Muscle of leg (tissue), 3 donors: ENCODE measurements at regions not wholly inside any gene's neighbourhood (a gene's known extent, or its start where the extent isn't known, plus 50 kb on each side); places are given as distances from the start of the nearest gene placed in this dataset.

Experiments used
- DNase-seq: peaks from one replicate; pipeline ENCODE4 v3.0.0; 2013
- H3K27ac ChIP-seq: one replicate; pipeline ENCODE4 v1.5.1; 2013; ENCODE audit warnings: mild to moderate bottlenecking, low read length, control low read depth
- H3K27me3 ChIP-seq: one replicate; pipeline ENCODE4 v1.6.1; 2013; ENCODE audit warnings: low read length; ENCODE audit not compliant: control insufficient read depth, insufficient read depth
- H3K36me3 ChIP-seq: one replicate; pipeline ENCODE4 v1.6.1; 2013; ENCODE audit warnings: low read length; ENCODE audit not compliant: control insufficient read depth, insufficient read depth
- H3K4me1 ChIP-seq: one replicate; pipeline ENCODE4 v1.6.1; 2013; ENCODE audit warnings: low read length; ENCODE audit not compliant: control insufficient read depth, insufficient read depth
- H3K4me3 ChIP-seq: one replicate; pipeline ENCODE4 v1.5.1; 2013; ENCODE audit warnings: low read length, control low read depth
- H3K9me3 ChIP-seq: replicated peaks from 2 replicates; pipeline ENCODE4 v1.6.1; 2013; ENCODE audit warnings: low read depth, low read length; ENCODE audit not compliant: control insufficient read depth
- WGBS: methylation state at CpG from one replicate; pipeline ENCODE4 v1.1.5; 2013; ENCODE audit warnings: missing lambda C conversion rate; ENCODE audit not compliant: insufficient coverage; 5-methylcytosine and 5-hydroxymethylcytosine counted together

DNA sequence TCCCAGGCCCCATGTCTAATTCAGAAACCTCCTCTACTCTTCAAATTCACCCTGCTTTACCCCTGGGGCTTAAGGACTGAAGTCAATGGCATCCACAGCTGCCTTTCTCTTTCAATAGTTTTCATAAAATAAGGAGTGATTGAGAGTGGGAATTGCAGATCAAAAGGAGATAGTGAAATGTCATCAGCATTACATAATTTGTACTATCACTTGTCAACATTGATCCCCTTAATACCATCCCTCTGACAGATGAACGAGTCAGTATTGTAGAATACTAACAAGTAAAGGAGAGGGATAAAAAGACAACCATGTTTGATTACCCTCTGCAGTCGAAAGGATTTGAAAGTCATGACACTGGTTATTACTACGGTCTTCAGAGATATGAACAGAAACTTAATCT, 212.4 kb downstream of the TMEM114 start:
- Histone ChIP-seq H3K4me3 (no peak overlapping the region), H3K36me3 (no peaks in the 10 kb centered on the region), H3K27ac (no peak overlapping the region), H3K4me1 (peaks cover 2% of the 10 kb centered on the region), H3K9me3 (no peaks in the 10 kb centered on the region), H3K27me3 (no peaks in the 10 kb centered on the region)
- WGBS, result no CpG with 5 or more reads among the region's 3 CpGs
- DNase-seq, result no peak

DNA sequence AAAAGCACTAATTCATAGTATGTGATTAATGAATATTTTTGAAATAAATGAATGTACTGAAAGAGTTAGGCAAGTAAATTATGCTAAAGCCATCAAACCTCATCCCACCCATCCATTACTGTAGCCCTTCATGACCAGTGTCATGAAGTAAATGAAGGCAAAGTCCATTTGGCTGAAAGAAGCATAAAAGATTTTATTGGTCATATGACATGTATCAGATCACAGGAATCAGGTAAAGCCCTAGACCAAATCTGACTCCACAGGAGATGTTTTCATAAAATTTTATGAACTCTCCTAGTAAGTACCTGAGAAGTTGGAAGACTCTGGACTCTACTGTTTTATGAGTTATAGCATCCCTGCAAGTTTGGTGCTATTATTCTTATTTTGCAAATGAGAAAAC, 213.5 kb downstream of the TMEM114 start:
- H3K4me3 ChIP-seq, result no peak overlapping the region
- H3K9me3 ChIP-seq, result no peaks in the 10 kb centered on the region
- peaks cover 2% of the 10 kb centered on the region for H3K4me1 ChIP-seq
- H3K27ac ChIP-seq, result no peak overlapping the region
- no peaks in the 10 kb centered on the region for H3K36me3 ChIP-seq
- H3K27me3 ChIP-seq, result no peaks in the 10 kb centered on the region
- DNase-seq, result no peak

DNA sequence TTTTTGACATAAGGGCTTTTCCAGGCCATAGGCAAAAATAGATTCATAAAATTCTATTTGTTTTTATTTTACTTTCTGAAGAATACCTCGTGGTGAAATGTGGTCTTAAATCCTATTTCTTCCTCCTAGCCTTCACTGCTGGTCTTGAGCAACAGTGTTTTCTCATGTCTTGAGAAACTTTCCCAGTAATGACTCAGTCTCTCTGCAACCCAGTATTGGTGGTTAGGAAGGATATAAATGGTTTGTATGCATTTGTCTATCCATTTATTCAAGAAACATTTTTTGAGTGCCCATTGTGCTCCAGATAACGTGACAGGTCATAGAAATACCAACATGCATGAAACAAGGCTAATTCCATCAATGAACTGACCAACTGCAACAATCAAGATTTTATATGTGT, 213.9 kb downstream of the TMEM114 start:
- no peaks in the 10 kb centered on the region for H3K9me3 ChIP-seq
- no peaks in the 10 kb centered on the region for H3K36me3 ChIP-seq
- no peaks in the 10 kb centered on the region for H3K27me3 ChIP-seq
- WGBS, result no CpG with 5 or more reads among the region's 2 CpGs
- no peak for DNase-seq
- no peak overlapping the region for H3K27ac ChIP-seq
- H3K4me3 ChIP-seq, result no peak overlapping the region
- H3K4me1 ChIP-seq, result peaks cover 2% of the 10 kb centered on the region

DNA sequence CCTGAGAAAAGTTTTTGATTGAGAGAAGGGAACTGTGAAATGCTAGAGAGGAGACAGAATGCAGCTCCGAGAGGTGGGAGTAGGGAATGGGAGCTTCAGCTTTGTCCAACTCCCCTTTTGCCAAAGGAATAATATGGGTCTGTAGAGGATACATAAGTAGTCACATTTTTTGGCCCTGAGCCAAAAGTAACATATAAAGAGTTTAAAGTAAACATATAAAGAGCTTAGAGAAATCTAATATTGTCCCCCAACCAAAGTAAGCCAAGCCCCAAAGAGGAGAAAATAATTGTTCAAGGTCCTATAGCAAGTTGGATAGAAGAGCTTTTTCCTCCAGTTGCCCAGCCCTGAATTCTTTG, 215.1 kb downstream of the TMEM114 start:
- H3K36me3 ChIP-seq, result no peaks in the 10 kb centered on the region
- H3K27ac ChIP-seq, result peak overlapping the region; percentile 6
- peaks cover 2% of the 10 kb centered on the region for H3K4me1 ChIP-seq
- no peaks in the 10 kb centered on the region for H3K9me3 ChIP-seq
- peak; percentile 79 for DNase-seq
- no peak overlapping the region for H3K4me3 ChIP-seq
- WGBS, result 33% methylated on average over 1 of the region's 1 CpG
- H3K27me3 ChIP-seq, result no peaks in the 10 kb centered on the region

DNA sequence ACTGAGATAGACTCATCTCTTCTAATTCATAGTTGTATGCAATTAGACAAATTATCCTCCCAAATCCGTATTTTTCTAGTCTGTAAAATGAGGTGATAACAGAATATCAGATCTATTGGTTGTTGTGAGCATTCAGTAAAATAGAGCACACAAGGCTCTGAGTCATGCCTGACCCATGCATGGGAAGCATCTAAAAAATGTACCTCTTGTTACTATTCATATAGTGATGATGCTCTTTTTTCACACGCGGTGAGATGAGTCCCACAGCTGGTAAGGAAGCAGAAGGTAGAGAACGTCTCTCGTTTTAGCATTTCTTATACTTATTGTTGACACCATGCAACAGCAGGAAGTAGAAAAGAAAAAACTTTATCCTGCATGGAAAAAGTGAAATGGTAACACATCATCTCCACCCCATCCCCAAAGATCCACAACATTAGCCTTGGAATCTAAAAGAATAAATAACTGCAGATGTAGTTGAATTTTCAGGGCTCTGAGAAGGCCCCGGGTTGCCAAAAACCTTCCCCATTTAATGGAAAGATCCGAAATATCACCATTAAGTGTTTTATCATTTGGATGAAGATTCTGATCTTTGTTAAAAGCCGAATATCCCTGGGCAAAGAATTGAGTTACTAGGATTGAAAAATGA, 215.6 kb downstream of the TMEM114 start:
- H3K27me3 ChIP-seq, result no peaks in the 10 kb centered on the region
- WGBS, result 50% methylated on average over 1 of the region's 8 CpGs
- peak; percentile 65 for DNase-seq

DNA sequence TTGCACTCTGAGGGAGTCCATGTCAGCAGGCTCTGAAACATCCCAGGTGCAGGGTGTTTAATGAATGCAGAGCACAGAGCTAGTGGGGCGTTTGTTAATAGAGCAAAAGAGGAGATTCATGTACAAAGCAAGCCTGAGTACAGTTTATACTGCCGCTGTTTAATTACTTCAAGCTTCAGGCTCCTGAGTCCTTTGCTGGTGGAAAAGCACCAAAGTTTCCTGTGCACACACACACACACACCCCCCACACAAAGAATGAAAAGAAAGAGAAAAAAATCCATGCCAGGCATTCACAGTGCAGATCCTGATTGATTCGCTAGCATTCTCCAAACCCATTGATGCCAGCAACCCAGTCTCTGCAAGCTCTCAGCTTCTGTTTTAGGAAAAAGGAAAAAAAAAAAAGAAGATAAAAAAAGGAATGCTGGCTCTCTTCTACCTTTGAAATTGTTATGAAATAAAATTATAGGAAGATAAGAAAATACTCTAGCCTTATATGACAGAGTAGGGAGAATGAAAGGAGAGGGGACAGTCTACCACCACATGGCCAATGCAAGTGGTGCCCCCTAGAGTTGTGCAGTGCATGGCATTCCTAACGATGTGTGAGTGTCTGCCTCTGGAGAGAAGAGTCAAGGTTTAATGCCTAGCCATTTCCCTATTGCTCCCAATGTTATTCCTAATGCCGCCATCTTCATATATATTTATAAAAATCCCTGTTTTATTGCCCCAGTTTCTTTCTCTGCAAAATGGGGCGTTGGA, 216.5 kb downstream of the TMEM114 start:
- Histone ChIP-seq H3K4me3 (no peak overlapping the region), H3K27me3 (no peaks in the 10 kb centered on the region), H3K36me3 (no peaks in the 10 kb centered on the region), H3K9me3 (no peaks in the 10 kb centered on the region), H3K27ac (no peak overlapping the region), H3K4me1 (peaks cover 2% of the 10 kb centered on the region)
- DNase-seq, result peak; percentile 25
- WGBS, result no CpG with 5 or more reads among the region's 6 CpGs

More for the DNA sequence above, 215.6 kb downstream of the TMEM114 start:
- Histone ChIP-seq H3K4me1 (peaks cover 2% of the 10 kb centered on the region), H3K27ac (peak overlapping the region; percentile 6), H3K36me3 (no peaks in the 10 kb centered on the region), H3K4me3 (no peak overlapping the region), H3K9me3 (no peaks in the 10 kb centered on the region)

DNA sequence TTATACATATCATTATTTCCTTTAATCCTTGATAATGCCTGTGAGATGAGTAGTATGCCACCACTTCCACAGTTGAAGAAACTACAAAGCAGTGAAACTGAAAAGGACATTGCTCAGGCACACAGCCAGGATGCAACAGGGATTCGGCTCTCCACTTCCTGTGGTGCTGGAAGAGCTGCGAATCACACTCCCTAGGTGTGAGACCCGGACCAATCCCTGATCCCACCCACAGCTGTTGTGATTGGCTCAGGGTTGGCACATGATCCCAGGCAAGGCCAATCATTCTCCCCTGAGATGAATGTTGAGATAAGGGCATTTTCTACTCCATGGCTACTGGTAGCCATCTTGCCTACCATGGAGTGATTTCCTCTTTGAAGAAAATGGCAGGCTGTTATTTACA, 218.2 kb downstream of the TMEM114 start:
- Histone ChIP-seq H3K9me3 (no peaks in the 10 kb centered on the region), H3K36me3 (no peaks in the 10 kb centered on the region), H3K27me3 (no peaks in the 10 kb centered on the region), H3K4me1 (peaks cover 2% of the 10 kb centered on the region), H3K4me3 (no peak overlapping the region), H3K27ac (no peak overlapping the region)
- no CpG with 5 or more reads among the region's 3 CpGs for WGBS
- DNase-seq, result no peak

DNA sequence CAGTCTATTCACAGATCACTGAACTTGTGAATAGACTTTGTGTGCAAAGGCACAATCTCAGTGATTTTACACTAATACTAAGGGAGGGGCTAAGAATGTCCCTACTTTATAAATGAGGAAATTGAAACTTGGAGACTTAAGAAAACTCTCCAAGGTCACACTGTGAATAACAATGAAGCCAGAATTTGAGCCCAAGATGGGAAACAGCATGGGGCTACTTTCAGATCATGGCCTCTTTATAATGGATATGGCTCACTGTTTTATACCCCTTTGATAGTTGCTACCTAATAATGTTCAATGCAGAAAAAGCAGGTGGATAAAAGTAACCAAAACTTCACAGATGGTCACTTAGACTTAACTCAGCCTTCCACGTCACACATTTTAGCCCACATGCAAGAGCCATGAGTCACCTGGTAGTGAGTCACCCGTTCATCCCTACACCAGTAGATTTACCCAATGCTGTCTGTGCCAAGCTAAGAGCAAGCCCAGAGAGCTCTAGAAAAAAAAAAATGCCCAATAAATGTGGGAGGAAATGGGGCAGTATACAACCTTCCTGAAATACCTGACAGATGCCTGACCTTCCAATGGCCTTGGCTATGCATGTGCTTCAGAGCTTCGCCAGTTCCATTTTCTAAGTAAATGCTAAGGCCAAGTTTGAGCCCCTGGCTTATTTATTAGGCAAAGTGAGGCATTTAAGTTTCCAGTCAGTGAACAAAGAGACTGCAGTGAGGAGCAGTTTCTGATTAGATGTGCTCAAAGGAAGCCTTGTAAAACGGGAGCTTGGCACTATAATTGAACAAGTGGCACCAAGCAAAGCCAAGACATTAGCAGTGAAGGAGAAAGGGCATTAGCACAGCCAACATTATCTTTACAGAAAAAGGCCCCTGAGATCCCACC, 219.7 kb downstream of the TMEM114 start:
- DNase-seq, result no peak

DNA sequence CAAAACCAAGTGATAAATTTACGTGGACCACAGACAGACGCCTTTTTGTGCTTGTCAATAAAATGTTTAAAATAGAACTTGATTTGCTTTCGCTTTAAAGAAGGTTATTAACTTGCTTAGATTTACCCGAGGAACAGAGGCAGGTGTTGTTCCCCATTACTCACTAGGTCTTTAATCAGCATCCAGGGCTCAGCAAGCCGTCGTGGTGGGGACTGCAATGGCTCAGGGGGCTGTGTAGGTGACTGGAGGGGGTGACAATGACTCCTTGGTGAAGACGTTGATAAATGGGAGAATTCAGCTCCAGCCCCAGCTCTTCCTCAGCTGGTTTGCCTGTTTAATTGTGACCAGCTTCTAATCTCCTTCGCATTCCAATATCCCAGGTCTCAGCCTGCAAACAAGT, 231.4 kb downstream of the TMEM114 start:
- H3K4me1 ChIP-seq, result no peaks in the 10 kb centered on the region
- H3K27me3 ChIP-seq, result no peaks in the 10 kb centered on the region
- no peak overlapping the region for H3K4me3 ChIP-seq
- H3K27ac ChIP-seq, result no peak overlapping the region
- 70% methylated on average over 2 of the region's 8 CpGs for WGBS
- H3K36me3 ChIP-seq, result no peaks in the 10 kb centered on the region
- no peaks in the 10 kb centered on the region for H3K9me3 ChIP-seq
- DNase-seq, result no peak

More for the DNA sequence above, 219.7 kb downstream of the TMEM114 start:
- Histone ChIP-seq H3K9me3 (no peaks in the 10 kb centered on the region), H3K4me3 (no peak overlapping the region), H3K27me3 (no peaks in the 10 kb centered on the region), H3K27ac (no peak overlapping the region), H3K36me3 (no peaks in the 10 kb centered on the region), H3K4me1 (peaks cover 2% of the 10 kb centered on the region)
- WGBS, result 80% methylated on average over 2 of the region's 4 CpGs

DNA sequence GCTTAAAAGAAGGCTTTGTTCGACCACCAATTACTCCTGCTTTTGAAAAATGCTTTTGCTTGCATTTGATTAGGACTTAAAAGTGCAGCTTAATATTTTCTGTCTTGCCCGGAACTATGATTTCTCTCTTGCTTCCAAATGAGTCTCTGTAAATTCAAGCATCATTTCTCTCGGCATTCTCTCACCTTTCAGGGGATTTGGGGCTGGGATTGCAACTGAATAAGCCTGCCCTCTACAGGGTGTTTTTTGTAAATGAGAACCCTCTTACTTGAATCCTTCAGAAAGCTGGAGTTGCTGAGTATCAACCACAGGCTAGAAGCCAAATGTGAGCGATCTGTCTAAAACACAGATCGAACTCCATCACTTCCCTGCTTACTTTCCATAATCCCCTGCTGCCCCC, 234.6 kb downstream of the TMEM114 start:
- Histone ChIP-seq H3K27me3 (no peaks in the 10 kb centered on the region), H3K27ac (no peak overlapping the region), H3K4me3 (no peak overlapping the region), H3K9me3 (no peaks in the 10 kb centered on the region), H3K4me1 (no peaks in the 10 kb centered on the region), H3K36me3 (no peaks in the 10 kb centered on the region)
- peak; percentile 30 for DNase-seq
- 30% methylated on average over 3 of the region's 5 CpGs for WGBS
